Epithelial cell of esophagus (primary cell): ENCODE measurements at regions not wholly inside any gene's neighbourhood (a gene's known extent, or its start where the extent isn't known, plus 50 kb on each side); places are given as distances from the start of the nearest gene placed in this dataset.
"Not testable (repeated sequence)": the region's sequence is repeated elsewhere in the genome, so short reads cannot be mapped to it uniquely, and the experiment has no call there.

Experiments used
- DNase-seq: peaks from one replicate; pipeline ENCODE4 v3.0.0; 2010; ENCODE audit warnings: low read depth
- H3K4me3 ChIP-seq: 2 replicates; pipeline ENCODE4 v1.5.1; 2011; ENCODE audit warnings: mild to moderate bottlenecking, low read length, control low read depth
- CTCF ChIP-seq: IDR thresholded peaks from 2 replicates; pipeline ENCODE4 v1.5.1; 2011; ENCODE audit warnings: low read depth, mild to moderate bottlenecking, low read length, control low read depth, inconsistent platforms; ENCODE audit not compliant: insufficient read depth; ENCODE audit errors: missing control alignments

GRCh38 chr21:22189278-22189677 lies 1191.1 kb downstream of the NCAM2 start:
- no peak for DNase-seq

GRCh38 chr21:22191581-22191980 lies 1193.4 kb downstream of the NCAM2 start:
- no peak for TF ChIP-seq CTCF
- no peak overlapping the region for H3K4me3 ChIP-seq
- DNase-seq, result no peak

More at GRCh38 chr21:22189278-22189677, 1191.1 kb downstream of the NCAM2 start:
- H3K4me3 ChIP-seq, result no peak overlapping the region
- no peak for TF ChIP-seq CTCF

- DNase-seq, result no peak
- no peak overlapping the region for H3K4me3 ChIP-seq
- TF ChIP-seq CTCF, result no peak
Observed at GRCh38 chr21:22192766-22193165, 1194.6 kb downstream of the NCAM2 start.

DNA sequence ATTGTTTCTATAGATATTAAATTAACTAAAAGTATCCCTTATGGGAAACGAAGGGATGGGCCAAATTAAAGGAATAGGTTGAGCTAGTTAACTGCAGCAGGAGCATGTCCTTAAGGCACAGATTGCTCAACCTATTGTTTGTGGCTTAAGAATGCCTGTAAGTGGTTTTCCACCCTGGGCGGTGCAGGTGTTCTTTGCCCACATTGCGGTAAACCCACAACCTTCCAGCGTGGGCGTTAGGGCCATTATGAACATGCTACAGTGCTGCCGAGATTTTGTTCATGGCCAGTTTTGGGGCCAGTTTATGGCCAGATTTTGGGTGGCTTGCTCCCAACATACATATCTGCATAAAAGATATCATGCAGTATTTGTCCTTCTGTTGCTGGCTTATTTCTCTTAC lies 1196.8 kb downstream of the NCAM2 start:
- not testable (repeated sequence) for DNase-seq, H3K4me3 ChIP-seq

DNA sequence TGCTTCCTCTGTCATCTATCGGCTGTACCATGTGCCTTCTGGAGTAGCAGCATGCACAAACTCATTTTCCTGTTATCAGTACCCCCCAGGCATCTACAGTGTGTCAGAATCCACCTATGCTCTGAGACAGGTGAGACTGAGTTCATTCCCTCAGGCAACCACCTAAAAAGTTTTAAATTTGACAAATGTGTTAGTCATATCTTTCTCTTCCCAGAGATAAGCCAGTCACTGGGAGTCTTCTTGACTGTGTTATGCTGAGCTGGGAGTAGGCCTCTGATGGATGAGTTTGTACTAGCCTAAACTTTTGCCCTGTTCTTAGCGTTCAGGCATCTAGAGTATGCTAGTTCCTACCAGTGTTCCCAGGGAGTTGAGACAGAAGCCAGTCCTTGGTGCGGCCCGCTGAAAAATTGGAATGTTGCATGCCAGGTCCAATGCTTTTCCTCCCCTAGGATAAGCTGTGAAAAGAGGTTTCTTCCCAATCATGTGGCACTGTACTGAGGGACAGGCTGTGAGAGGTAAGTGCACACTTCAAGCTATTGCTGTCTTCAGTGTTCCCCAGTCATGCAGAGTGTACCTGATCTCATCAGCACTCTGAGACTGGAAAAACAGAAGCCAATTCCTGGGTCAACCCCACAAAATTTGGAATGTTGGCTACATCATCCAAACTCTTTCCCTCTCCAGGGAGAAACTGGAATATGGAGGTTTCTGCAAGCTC lies 1202.3 kb downstream of the NCAM2 start:
- H3K4me3 ChIP-seq, result no peak overlapping the region
- DNase-seq, result no peak
- no peak for TF ChIP-seq CTCF

DNA sequence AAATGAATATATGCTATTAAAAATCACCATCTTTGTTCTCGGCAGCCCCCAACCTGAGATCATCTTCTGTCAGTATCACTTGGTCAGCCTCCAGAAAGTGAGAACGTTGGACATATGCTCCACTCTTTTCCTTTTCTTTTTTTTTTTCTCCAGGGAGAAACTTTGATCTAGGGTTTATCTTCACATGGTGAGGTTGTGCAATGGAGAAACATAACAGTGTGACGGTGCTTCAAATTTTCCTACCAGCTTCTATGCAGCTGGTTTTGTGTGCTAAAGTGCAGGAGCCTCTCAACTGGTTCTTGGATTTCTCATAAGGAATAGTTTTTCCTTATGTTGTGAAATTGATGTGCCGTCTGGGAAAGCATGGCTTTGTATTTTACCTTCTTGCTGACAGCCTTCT lies 1202.9 kb downstream of the NCAM2 start:
- no peak for DNase-seq
- TF ChIP-seq CTCF, result no peak
- H3K4me3 ChIP-seq, result no peak overlapping the region

DNA sequence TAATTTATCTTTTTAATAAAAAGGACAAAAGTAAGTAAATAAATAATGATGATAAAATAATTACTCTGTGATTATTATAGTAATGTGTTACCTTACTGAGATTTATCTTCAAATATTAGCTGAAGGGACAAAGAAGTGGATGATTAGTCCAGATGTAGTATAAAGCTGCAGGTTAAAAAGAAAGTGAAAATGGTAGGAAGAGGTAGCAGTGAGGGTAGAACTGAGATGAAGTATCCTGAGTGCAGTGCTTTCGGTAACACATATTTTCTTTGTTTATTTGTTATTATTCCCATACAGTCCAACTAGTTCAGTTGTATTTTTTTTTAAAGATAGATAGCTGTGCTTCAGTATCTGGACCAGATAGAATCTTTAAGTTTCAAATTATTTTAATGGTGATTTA lies 1203.5 kb downstream of the NCAM2 start:
- TF ChIP-seq CTCF, result no peak
- H3K4me3 ChIP-seq, result no peak overlapping the region
- no peak for DNase-seq

GRCh38 chr21:22209304-22209700 lies 1211.1 kb downstream of the NCAM2 start:
- H3K4me3 ChIP-seq, result no peak overlapping the region
- no peak for DNase-seq
- no peak for TF ChIP-seq CTCF
